Fibroblast of mammary gland (primary cell): ENCODE measurements at regions not wholly inside any gene's neighbourhood (a gene's known extent, or its start where the extent isn't known, plus 50 kb on each side); places are given as distances from the start of the nearest gene placed in this dataset.

Source experiments
- DNase-seq: peaks from one replicate; pipeline ENCODE4 v3.0.0-alpha.2; 2010; ENCODE audit warnings: low read depth
- H3K4me3 ChIP-seq: 2 replicates; pipeline ENCODE4 v1.5.1; 2011; ENCODE audit warnings: low read depth, mild to moderate bottlenecking, low read length, moderate library complexity; ENCODE audit not compliant: control insufficient read depth
- CTCF ChIP-seq: conservative IDR thresholded peaks from 2 replicates; pipeline ENCODE4 v1.5.1; 2011; ENCODE audit warnings: low read depth, low read length, inconsistent platforms; ENCODE audit not compliant: control insufficient read depth, insufficient read depth

GRCh38 chr1:68788762-68789161 lies 291.9 kb upstream of the DEPDC1 start:
- no peak overlapping the region for H3K4me3 ChIP-seq
- DNase-seq: no peak
- TF ChIP-seq CTCF: no peak

DNA sequence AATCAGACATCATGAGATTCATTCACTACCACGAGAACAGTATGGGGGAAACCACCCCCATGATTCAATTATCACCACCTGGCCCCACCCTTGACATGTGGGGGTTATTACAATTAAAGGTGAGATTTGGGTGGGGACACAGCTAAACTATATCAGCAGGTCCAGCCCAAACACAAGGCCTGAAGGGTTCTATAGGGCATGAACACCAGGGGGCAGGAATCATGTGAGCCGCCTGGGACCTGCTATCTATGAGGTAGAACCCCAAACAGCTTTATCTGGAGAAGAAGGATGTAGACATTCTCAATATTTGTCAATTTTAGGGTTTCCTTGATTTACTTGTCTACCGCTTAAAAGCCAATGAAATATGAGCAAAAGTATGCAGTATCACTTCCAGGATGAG lies 294.9 kb upstream of the DEPDC1 start:
- no peak overlapping the region for H3K4me3 ChIP-seq
- no peak for DNase-seq
- no peak for TF ChIP-seq CTCF

DNA sequence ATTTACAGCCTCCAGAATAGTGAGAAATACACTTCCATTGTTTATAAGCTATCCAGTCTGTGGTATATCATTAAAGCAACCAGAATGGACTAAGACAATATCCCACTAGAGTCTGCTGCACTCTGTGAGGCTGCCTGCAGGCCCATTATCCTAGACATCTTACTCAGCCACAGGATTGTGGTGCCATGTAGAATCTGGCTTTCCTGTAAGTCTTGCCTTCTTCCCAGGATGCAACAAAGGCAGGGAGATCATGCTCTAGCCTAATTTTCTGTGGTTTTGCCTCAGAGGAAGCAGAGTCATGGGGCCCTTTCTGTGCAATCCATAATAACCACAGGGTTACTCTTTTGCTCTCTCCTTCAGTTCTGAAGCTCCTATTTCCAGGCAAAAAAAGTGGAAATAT lies 299.1 kb upstream of the DEPDC1 start:
- TF ChIP-seq CTCF: no peak
- H3K4me3 ChIP-seq: no peak overlapping the region
- DNase-seq: no peak

DNA sequence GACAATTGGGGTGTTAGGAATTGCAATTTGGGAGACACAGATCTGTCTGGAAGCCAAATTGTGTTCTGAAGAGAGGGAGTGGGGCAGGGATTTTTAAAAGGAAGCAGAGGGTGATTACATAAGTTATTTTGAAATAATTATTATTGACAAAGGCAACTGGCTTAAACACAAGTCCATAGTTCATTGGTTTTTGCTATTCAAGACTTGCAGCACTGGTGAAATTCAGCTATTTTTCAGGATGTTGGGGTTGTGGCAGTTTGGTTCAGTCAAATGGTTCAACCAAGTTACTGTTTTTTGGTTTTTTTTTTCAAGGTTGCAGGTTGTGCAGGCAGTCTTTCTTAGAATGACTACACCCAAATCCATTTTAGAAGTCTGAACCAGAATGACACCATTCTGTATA lies 300.0 kb upstream of the DEPDC1 start:
- no peak overlapping the region for H3K4me3 ChIP-seq
- DNase-seq: no peak
- TF ChIP-seq CTCF: no peak

GRCh38 chr1:68798071-68798470 lies 301.2 kb upstream of the DEPDC1 start:
- no peak for TF ChIP-seq CTCF
- no peak overlapping the region for H3K4me3 ChIP-seq
- no peak for DNase-seq

GRCh38 chr1:68799096-68799495 lies 302.2 kb upstream of the DEPDC1 start:
- no peak overlapping the region for H3K4me3 ChIP-seq
- no peak for DNase-seq
- TF ChIP-seq CTCF: no peak

DNA sequence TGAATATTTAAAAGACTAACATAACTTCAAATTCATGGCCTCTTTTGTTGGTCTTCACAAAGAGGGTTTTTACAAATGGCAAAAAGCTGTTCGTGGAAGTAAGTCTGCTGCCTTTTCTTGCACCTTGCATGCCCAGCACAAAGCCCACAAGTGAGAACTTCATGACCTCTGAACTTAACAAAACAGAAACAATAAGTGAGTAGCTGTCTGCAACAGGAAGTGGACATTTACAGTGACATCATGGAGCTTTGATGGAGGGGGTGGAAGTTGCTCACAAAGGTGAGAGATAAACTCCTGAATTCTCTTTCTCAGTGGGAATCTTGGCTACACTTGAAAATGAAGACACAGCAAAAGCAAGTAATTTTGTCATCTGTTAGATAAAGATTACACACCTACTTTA lies 303.3 kb upstream of the DEPDC1 start:
- no peak overlapping the region for H3K4me3 ChIP-seq
- no peak for DNase-seq
- TF ChIP-seq CTCF: no peak
